ENCODE measurements at regions not wholly inside any gene's neighbourhood (a gene's known extent, or its start where the extent isn't known, plus 50 kb on each side); places are given as distances from the start of the nearest gene placed in this dataset.
"Not testable (repeated sequence)": the region's sequence is repeated elsewhere in the genome, so short reads cannot be mapped to it uniquely, and the experiment has no call there.

DNA sequence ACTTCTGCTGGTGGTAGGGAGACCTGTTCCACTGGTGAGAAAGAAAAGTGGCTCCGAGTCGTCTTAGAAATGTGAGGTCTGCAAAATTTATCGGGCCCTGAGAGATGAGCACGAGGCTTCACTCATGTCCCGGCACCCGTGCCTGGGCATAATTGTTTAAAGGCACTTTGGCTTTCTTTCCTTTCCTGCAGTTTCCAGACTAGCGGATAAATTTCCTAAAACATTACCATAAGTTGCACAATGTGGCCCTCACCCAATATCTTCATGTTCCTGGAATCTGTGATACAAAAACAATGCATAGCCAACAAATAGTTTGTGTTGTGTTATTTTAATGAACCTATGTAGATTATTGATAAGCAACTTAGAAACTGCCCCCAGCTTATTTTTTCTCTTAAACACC lies 52.6 kb upstream of the GOLGA8O start:
- H3K4me2 ChIP-seq (ENCODE audit: low read length); H3K9me3 ChIP-seq (ENCODE audit: insufficient read depth, low read length); H3K27ac ChIP-seq (ENCODE audit: low read length); H3K4me1 ChIP-seq (ENCODE audit: low read length); H3K27me3 ChIP-seq (ENCODE audit: low read depth, low read length); H3K4me3 ChIP-seq (ENCODE audit: low read length); H4K20me1 ChIP-seq (ENCODE audit: insufficient read depth, low read length); H3K79me2 ChIP-seq (ENCODE audit: low read length); H2AFZ ChIP-seq (ENCODE audit: low read depth, low read length); H3K9ac ChIP-seq (ENCODE audit: low read length); H3K36me3 ChIP-seq (replicated peaks; ENCODE audit: low read depth, low read length): not testable (repeated sequence)

DNA sequence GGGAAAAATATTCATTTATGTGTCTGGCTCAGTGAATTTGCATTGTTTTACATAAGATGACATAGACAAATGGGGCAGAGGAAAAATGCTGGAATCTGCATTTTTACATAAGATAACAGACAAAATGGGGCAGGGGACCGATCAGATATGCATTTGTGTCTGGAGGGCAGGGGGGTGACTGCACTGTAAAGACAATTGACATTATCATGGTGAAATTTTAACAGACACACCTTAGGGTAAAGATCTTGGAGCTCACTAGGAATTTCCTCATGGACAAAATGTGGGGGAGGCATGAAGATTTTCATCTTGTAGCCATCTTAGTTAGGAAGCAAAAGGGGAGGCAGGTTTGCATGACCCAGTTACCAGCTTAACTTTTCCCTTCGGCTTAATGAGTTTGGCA lies 51.4 kb upstream of the GOLGA8O start:
- H3K4me1 ChIP-seq (ENCODE audit: low read length); H2AFZ ChIP-seq (ENCODE audit: low read depth, low read length); H3K9me3 ChIP-seq (ENCODE audit: insufficient read depth, low read length); H3K79me2 ChIP-seq (ENCODE audit: low read length); H3K9ac ChIP-seq (ENCODE audit: low read length); H3K4me3 ChIP-seq (ENCODE audit: low read length); H3K4me2 ChIP-seq (ENCODE audit: low read length); H3K27ac ChIP-seq (ENCODE audit: low read length); H3K27me3 ChIP-seq (ENCODE audit: low read depth, low read length); H4K20me1 ChIP-seq (ENCODE audit: insufficient read depth, low read length); H3K36me3 ChIP-seq (replicated peaks; ENCODE audit: low read depth, low read length): not testable (repeated sequence)

DNA sequence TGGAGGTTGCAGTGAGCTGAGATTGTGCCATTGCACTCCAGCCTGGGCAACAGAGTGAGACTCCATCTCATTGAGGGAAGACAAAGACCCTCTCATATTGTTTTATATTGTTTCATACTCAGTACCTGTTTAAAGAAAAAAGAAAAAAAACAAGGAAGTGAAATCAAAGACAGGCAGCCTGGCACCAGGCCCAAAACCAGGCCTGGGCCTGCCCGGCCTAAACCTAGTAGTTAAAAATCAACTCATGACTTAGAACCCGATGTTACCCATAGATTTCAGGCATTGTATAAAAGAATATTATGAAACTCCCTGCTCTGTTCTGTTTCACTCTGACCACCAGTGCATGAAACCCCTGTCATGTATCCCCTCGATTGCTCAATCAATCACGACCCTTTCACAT lies 50.2 kb upstream of the GOLGA8O start:
- not testable (repeated sequence) for H3K4me3 ChIP-seq (ENCODE audit: low read length); H3K79me2 ChIP-seq (ENCODE audit: low read length); H3K36me3 ChIP-seq (replicated peaks; ENCODE audit: low read depth, low read length); H2AFZ ChIP-seq (ENCODE audit: low read depth, low read length); H3K4me1 ChIP-seq (ENCODE audit: low read length); H4K20me1 ChIP-seq (ENCODE audit: insufficient read depth, low read length); H3K9me3 ChIP-seq (ENCODE audit: insufficient read depth, low read length); H3K27me3 ChIP-seq (ENCODE audit: low read depth, low read length); H3K9ac ChIP-seq (ENCODE audit: low read length); H3K27ac ChIP-seq (ENCODE audit: low read length); H3K4me2 ChIP-seq (ENCODE audit: low read length)
